Neural cell (in vitro differentiated cells): ENCODE measurements at regions not wholly inside any gene's neighbourhood (a gene's known extent, or its start where the extent isn't known, plus 50 kb on each side); places are given as distances from the start of the nearest gene placed in this dataset.

Source experiments
- H2AFZ ChIP-seq: fragments of 200-600, 300-800 bp; sonication (generic), shearing (Covaris generic); 2 replicates; pipeline ENCODE4 v1.6.0; 2014; ENCODE audit warnings: low read depth, mild to moderate bottlenecking, antibody characterized with exemption, low read length, moderate library complexity
- H3F3A ChIP-seq: fragments of 200-600 bp; shearing (Covaris generic); 2 replicates; pipeline ENCODE4 v1.6.1; 2016; ENCODE audit warnings: mild to moderate bottlenecking, moderate library complexity, mixed read lengths, antibody characterized with exemption, low read length; ENCODE audit not compliant: insufficient read depth, poor library complexity, severe bottlenecking
- H3K27ac ChIP-seq: fragments of 200-600, 300-800 bp; sonication (generic), shearing (Covaris generic); 2 replicates; pipeline ENCODE4 v1.5.1; 2014; ENCODE audit warnings: mild to moderate bottlenecking, low read length, moderate library complexity
- H3K27me3 ChIP-seq: fragments of 300-800, 200-600 bp; sonication (generic), shearing (Covaris generic); 2 replicates; pipeline ENCODE4 v1.6.0; 2014; ENCODE audit warnings: mild to moderate bottlenecking, low read depth, low read length, moderate library complexity; ENCODE audit not compliant: insufficient read depth
- H3K36me3 ChIP-seq: fragments of 300-800, 200-600 bp; sonication (generic), shearing (Covaris generic); 2 replicates; pipeline ENCODE4 v1.5.1; 2014; ENCODE audit warnings: mild to moderate bottlenecking, antibody characterized with exemption, low read length, moderate library complexity; ENCODE audit not compliant: insufficient read depth
- H3K4me2 ChIP-seq: fragments of 300-800, 200-600 bp; sonication (generic), shearing (Covaris generic); 2 replicates; pipeline ENCODE4 v1.6.0; 2014; ENCODE audit warnings: mild to moderate bottlenecking, low read length
- H3K4me3 ChIP-seq: fragments of 300-800, 200-600 bp; sonication (generic), shearing (Covaris generic); 2 replicates; pipeline ENCODE4 v1.5.1; 2014; ENCODE audit warnings: mild to moderate bottlenecking, low read length, moderate library complexity
- H3K79me2 ChIP-seq: fragments of 200-600 bp; shearing (Covaris generic); replicated peaks from 2 replicates; pipeline ENCODE4 v1.6.0; 2014; ENCODE audit warnings: mild to moderate bottlenecking, low read length, moderate library complexity; ENCODE audit not compliant: insufficient read depth
- H3K9ac ChIP-seq: fragments of 300-800, 200-600 bp; sonication (generic), shearing (Covaris generic); 2 replicates; pipeline ENCODE4 v1.6.1; 2016; ENCODE audit warnings: mild to moderate bottlenecking, low read length, mixed read lengths
- H3K9me2 ChIP-seq: fragments of 200-600 bp; shearing (Covaris generic); 2 replicates; pipeline ENCODE4 v1.6.1; 2016; ENCODE audit warnings: mild to moderate bottlenecking, low read length, mixed read lengths; ENCODE audit not compliant: insufficient read depth
- H3K9me3 ChIP-seq: fragments of 200-600, 300-800 bp; sonication (generic), shearing (Covaris generic); 2 replicates; pipeline ENCODE4 v1.6.1; 2016; ENCODE audit warnings: mild to moderate bottlenecking, mixed run types, low read length, moderate library complexity, mixed read lengths
- H4K20me1 ChIP-seq: fragments of 200-600 bp; shearing (Covaris generic); 2 replicates; pipeline ENCODE4 v1.6.1; 2016; ENCODE audit warnings: mild to moderate bottlenecking, mixed run types; ENCODE audit not compliant: insufficient read depth
- CTCF ChIP-seq: fragments of 450-650 bp; IDR thresholded peaks from 2 replicates; pipeline ENCODE4 v1.5.1; 2014; ENCODE audit warnings: antibody characterized with exemption, mild to moderate bottlenecking, moderate library complexity; ENCODE audit not compliant: poor library complexity, severe bottlenecking
- EP300 ChIP-seq: fragments of 450-650 bp; conservative IDR thresholded peaks from 2 replicates; pipeline ENCODE4 v1.6.1; 2014; ENCODE audit warnings: antibody characterized with exemption, mild to moderate bottlenecking, moderate library complexity; ENCODE audit not compliant: poor library complexity, severe bottlenecking
- EZH2 ChIP-seq: fragments of 200-600, 300-800 bp; shearing (Covaris generic), sonication (generic); IDR thresholded peaks from 2 replicates; pipeline ENCODE4 v1.6.1; 2014; ENCODE audit warnings: antibody characterized with exemption, low read length, borderline replicate concordance, mild to moderate bottlenecking; ENCODE audit not compliant: insufficient read depth, poor library complexity, severe bottlenecking
- MXI1 ChIP-seq: fragments of 450-650 bp; conservative IDR thresholded peaks from 2 replicates; pipeline ENCODE4 v1.6.1; 2014; ENCODE audit warnings: antibody characterized with exemption, mild to moderate bottlenecking; ENCODE audit not compliant: poor library complexity, severe bottlenecking
- POLR2AphosphoS5 ChIP-seq: IDR thresholded peaks from 2 replicates; pipeline ENCODE4 v1.6.1; 2012
- RAD21 ChIP-seq: fragments of 450-650 bp; conservative IDR thresholded peaks from 2 replicates; pipeline ENCODE4 v1.6.1; 2014; ENCODE audit warnings: antibody characterized with exemption, mild to moderate bottlenecking, moderate library complexity
- REST ChIP-seq: IDR thresholded peaks from 2 replicates; pipeline ENCODE4 v1.6.1; 2012; ENCODE audit warnings: borderline replicate concordance
- SMC3 ChIP-seq: fragments of 450-650 bp; conservative IDR thresholded peaks from 2 replicates; pipeline ENCODE4 v1.6.1; 2014; ENCODE audit warnings: antibody characterized with exemption, mild to moderate bottlenecking, moderate library complexity; ENCODE audit not compliant: poor library complexity
- TAF1 ChIP-seq: IDR thresholded peaks from 2 replicates; pipeline ENCODE4 v1.6.1; 2012; ENCODE audit warnings: low read depth

- Histone ChIP-seq H3K36me3 (no peaks in the 10 kb centered on the region), H3K79me2 (no peaks in the 10 kb centered on the region), H4K20me1 (no peaks in the 10 kb centered on the region), H3F3A (no peaks in the 10 kb centered on the region), H3K27me3 (no peaks in the 10 kb centered on the region), H3K9ac (no peak overlapping the region), H3K27ac (no peak overlapping the region), H3K9me3 (no peaks in the 10 kb centered on the region), H3K9me2 (no peaks in the 10 kb centered on the region), H2AFZ (no peak overlapping the region), H3K4me2 (no peak overlapping the region), H3K4me3 (no peak overlapping the region)
- no peak for TF ChIP-seq POLR2AphosphoS5
- TF ChIP-seq REST: no peak
- TF ChIP-seq RAD21: no peak
These were observed 376.9 kb downstream of the FGF9 start for GRCh38 chr13:22047785-22048104.

GRCh38 chr13:22049384-22049783 lies 378.5 kb downstream of the FGF9 start:
- Histone ChIP-seq H3K4me3 (no peak overlapping the region), H3K36me3 (no peaks in the 10 kb centered on the region), H3K4me2 (no peak overlapping the region), H3K9me2 (no peaks in the 10 kb centered on the region), H3F3A (no peaks in the 10 kb centered on the region), H3K79me2 (no peaks in the 10 kb centered on the region), H3K27ac (no peak overlapping the region), H3K27me3 (no peaks in the 10 kb centered on the region), H4K20me1 (no peaks in the 10 kb centered on the region), H3K9ac (no peak overlapping the region), H3K9me3 (no peaks in the 10 kb centered on the region), H2AFZ (no peak overlapping the region)
- no peak for TF ChIP-seq MXI1
- no peak for TF ChIP-seq REST
- no peak for TF ChIP-seq RAD21
- TF ChIP-seq EZH2: no peak
- TF ChIP-seq CTCF: no peak
- no peak for TF ChIP-seq POLR2AphosphoS5
- TF ChIP-seq TAF1: no peak
- no peak for TF ChIP-seq EP300
- TF ChIP-seq SMC3: no peak
